ENCODE measurements at regions not wholly inside any gene's neighbourhood (a gene's known extent, or its start where the extent isn't known, plus 50 kb on each side); places are given as distances from the start of the nearest gene placed in this dataset.
"Not testable (repeated sequence)": the region's sequence is repeated elsewhere in the genome, so short reads cannot be mapped to it uniquely, and the experiment has no call there.

DNA sequence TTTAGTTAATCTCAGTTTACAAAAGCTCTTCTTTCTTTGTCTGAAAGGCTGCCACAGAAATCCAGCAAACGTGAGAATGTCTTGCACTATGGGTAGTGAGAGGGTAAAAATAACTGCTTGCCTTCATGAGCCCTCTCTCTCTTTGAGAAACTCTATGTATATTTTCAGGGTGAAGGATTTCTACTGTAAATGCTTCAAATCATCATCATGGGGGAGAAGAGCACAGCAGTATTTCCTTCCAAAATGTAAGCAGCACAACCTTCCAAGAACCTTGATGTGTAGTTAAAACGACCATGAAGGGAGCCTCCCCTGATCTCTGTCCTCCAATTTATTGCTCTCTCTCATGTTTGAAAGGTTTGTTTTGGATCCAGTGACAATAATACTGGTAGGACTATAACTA is 141.3 kb upstream of the CENPW start:
- Histone ChIP-seq H3K4me3 (no peak overlapping the region), H3K27ac (no peak overlapping the region), H3K36me3 (no peaks in the 10 kb centered on the region), H3K4me2 (no peak overlapping the region), H3K4me1 (no peaks in the 10 kb centered on the region), H3K9me3 (no peaks in the 10 kb centered on the region), H3K9ac (no peak overlapping the region), H3K27me3 (no peaks in the 10 kb centered on the region), H4K20me1 (no peaks in the 10 kb centered on the region)
- TF ChIP-seq Cebpa-rat (IDR thresholded peaks at IDR 0.05): no peak

DNA sequence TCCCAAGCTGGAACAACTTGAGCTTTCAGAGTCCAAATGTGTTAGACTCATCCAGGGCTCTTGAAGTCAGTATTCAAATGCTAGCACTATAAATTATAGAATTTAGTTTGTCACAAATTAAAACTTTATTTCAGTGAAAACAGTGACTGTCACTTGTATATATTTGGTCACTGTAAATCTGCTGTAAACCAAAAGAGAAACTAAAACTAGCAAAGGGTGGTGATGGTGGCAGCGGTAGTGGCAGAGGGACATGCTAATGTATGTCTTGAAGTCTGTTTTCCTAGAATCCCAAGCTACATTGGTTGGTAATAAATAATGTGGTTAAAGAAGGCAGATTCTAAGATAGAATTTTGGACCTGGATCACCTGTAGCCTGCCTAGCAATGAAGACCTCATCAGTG is 140.4 kb upstream of the CENPW start:
- Histone ChIP-seq H3K36me3 (no peaks in the 10 kb centered on the region), H3K27me3 (no peaks in the 10 kb centered on the region), H3K9ac (no peak overlapping the region), H3K4me2 (no peak overlapping the region), H3K27ac (no peak overlapping the region), H4K20me1 (no peaks in the 10 kb centered on the region), H3K9me3 (no peaks in the 10 kb centered on the region), H3K4me1 (no peaks in the 10 kb centered on the region), H3K4me3 (no peak overlapping the region)
- TF ChIP-seq Cebpa-rat (IDR thresholded peaks at IDR 0.05): no peak

DNA sequence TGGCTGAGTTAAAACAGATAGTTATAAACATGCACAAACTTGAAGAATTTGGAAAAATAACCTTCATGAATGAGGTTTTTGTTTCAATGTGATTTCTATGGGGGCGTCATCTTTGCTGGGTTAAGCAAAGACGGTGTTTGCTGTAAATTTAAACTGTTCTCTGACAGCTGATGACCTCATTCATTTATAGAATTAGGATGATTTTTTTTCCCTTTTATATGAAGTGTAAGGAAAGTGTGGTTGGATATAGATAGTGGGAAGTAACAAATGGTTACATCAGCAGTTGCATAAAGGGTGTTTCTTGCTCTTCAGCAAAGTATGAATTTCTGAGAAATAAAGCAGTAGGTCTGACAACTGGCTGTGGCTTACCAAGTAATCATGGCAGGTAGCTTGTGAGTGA is 137.2 kb upstream of the CENPW start:
- Histone ChIP-seq H4K20me1 (no peaks in the 10 kb centered on the region), H3K4me1 (no peaks in the 10 kb centered on the region), H3K27ac (no peak overlapping the region), H3K9ac (no peak overlapping the region), H3K9me3 (no peaks in the 10 kb centered on the region), H3K36me3 (no peaks in the 10 kb centered on the region), H3K4me2 (no peak overlapping the region), H3K4me3 (no peak overlapping the region), H3K27me3 (no peaks in the 10 kb centered on the region)
- no peak for TF ChIP-seq Cebpa-rat (IDR thresholded peaks at IDR 0.05)

DNA sequence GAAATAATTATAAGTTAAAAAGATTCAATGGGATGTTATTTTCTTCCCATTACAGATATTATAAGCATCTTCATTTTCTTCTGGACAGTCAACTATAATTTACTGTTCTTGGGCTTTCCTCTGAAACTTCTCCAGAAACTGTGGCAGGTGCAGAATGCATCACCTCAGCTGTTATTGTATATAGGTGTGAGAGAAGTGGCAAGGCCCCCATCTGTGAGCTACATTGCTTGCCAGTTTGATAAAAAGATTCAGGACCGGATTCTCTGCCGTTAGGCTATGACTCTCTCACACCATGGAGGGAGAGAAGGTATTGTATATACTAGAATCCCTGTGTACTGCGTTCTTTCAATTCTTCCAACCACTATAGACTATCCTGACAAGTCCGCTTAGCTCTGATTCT is 135.8 kb upstream of the CENPW start:
- Histone ChIP-seq H3K36me3 (no peaks in the 10 kb centered on the region), H3K4me3 (no peak overlapping the region), H3K9me3 (no peaks in the 10 kb centered on the region), H3K9ac (no peak overlapping the region), H3K4me1 (no peaks in the 10 kb centered on the region), H3K4me2 (no peak overlapping the region), H4K20me1 (no peaks in the 10 kb centered on the region), H3K27me3 (no peaks in the 10 kb centered on the region), H3K27ac (no peak overlapping the region)
- TF ChIP-seq Cebpa-rat (IDR thresholded peaks at IDR 0.05): no peak

DNA sequence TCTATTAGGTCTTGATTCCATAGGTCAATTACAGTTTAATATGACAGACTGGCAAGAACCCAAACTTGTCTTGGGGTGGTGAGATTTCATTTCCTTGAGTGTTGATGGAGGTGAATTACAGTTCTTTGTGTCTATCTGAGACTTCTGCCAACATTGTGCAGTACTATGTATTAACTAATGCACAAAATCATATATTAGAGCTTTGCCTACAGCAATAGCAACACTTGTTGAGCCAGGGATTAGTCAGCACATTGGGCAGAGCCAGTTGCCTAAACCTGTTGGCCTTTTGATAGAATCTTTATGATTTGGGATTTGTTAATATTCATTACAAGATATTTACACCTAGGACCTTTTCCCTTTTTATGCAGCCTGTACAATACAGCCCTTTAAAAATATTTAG is 135.3 kb upstream of the CENPW start:
- no peaks in the 10 kb centered on the region for H3K9me3 ChIP-seq
- H3K27me3 ChIP-seq: no peaks in the 10 kb centered on the region
- no peak overlapping the region for H3K4me2 ChIP-seq
- TF ChIP-seq Cebpa-rat (IDR thresholded peaks at IDR 0.05): no peak
- H3K4me3 ChIP-seq: no peak overlapping the region
- H3K36me3 ChIP-seq: no peaks in the 10 kb centered on the region
- no peak overlapping the region for H3K27ac ChIP-seq
- no peaks in the 10 kb centered on the region for H3K4me1 ChIP-seq
- H3K9ac ChIP-seq: no peak overlapping the region
- no peaks in the 10 kb centered on the region for H4K20me1 ChIP-seq

DNA sequence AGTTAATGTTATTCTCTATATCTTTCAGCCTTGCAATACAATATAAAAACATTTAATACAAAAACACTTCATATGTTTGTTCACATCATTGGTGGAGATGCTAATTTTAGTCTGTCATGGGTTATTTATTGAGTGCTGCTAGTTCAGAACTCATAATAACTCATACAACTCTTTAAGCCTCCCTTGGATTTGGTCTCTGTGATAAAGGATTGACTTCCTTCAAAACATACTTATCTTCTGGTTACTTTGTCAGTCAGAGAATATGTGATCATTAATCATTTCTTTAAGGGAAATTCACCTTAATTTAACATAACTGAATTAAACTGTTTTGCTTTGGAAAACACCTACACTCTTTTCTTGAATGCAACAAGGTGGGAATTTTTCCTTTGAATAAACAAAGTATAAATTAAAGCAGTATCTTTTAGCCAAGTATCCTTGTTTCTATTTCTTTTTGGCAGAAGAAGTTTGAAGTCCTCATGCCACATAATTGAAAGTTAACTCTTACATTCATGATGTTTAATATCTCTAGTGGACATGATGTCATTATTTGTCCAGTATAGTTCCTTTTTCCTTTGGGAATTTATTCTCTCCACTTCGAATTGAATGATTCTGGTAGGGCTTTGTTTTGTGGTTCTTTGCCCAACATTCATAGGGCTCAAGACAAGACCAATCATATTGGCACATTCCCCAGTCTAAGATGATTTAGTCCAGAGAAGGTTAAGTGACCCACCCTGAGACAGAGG is 133.2 kb upstream of the CENPW start:
- no peak for TF ChIP-seq Cebpa-rat (IDR thresholded peaks at IDR 0.05)

DNA sequence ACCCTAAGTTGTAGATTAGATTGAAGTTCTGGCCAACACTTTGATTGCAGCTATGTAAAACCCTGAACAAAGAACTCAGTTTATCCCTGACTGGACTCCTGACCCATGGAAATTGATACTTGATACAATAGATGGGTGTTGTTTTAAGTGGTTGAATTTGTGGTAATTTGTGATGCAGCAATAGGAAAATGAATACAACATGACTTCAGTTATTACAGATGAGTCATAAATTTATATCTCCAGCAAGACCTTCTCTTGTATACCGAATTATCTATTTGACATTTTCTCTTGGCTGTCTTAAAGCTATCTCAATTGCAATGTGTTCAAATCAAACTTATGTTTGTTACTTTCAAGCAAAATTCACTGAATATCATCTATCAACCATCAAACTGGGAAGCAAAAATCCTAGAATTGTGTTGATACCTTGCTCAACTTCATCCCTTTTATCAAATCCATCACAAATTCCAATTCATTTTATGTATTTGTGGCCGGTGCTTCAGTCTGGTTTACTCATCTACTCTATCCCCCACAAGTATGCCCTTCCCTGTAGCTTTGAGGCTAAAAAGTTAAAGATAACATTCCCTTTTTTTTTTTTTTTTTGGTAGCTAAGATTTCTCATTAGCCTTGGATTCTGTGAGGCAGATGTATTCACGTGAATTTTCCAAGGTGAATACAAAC is 129.4 kb upstream of the CENPW start:
- H3K4me1 ChIP-seq: no peaks in the 10 kb centered on the region
- H3K36me3 ChIP-seq: no peaks in the 10 kb centered on the region
- no peak overlapping the region for H3K4me2 ChIP-seq
- H3K9ac ChIP-seq: no peak overlapping the region
- H4K20me1 ChIP-seq: no peaks in the 10 kb centered on the region
- H3K4me3 ChIP-seq: no peak overlapping the region
- no peaks in the 10 kb centered on the region for H3K27me3 ChIP-seq
- no peak overlapping the region for H3K27ac ChIP-seq
- H3K9me3 ChIP-seq: no peaks in the 10 kb centered on the region
- TF ChIP-seq Cebpa-rat (IDR thresholded peaks at IDR 0.05): no peak

More for the DNA sequence above, 133.2 kb upstream of the CENPW start:
- no peak overlapping the region for H3K27ac ChIP-seq
- H3K4me3 ChIP-seq: no peak overlapping the region
- no peak overlapping the region for H3K9ac ChIP-seq
- no peaks in the 10 kb centered on the region for H3K27me3 ChIP-seq
- H3K4me1 ChIP-seq: no peaks in the 10 kb centered on the region
- H3K36me3 ChIP-seq: no peaks in the 10 kb centered on the region
- H4K20me1 ChIP-seq: no peaks in the 10 kb centered on the region
- H3K4me2 ChIP-seq: no peak overlapping the region
- no peaks in the 10 kb centered on the region for H3K9me3 ChIP-seq

DNA sequence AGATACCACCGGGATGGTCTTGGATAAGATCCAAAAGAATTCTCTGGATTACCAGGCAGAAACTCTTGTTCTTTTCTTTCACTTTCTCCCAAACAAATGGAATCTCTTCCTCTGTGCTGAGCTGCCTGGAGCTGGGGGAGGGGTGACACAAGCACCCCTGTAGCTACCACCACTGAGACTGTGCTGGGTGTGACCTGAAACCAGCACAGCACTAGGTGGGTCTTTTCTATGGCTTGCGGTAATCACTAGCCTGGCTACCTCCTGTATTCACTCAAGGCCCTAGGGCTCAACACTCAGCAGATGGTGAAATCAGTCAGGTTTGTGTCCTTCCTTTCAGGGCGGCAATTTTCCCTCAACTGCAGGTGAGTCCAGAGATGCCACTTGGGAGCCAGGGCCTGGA is 122.4 kb upstream of the CENPW start:
- H3K27me3 ChIP-seq: no peaks in the 10 kb centered on the region
- no peak for TF ChIP-seq Cebpa-rat (IDR thresholded peaks at IDR 0.05)

DNA sequence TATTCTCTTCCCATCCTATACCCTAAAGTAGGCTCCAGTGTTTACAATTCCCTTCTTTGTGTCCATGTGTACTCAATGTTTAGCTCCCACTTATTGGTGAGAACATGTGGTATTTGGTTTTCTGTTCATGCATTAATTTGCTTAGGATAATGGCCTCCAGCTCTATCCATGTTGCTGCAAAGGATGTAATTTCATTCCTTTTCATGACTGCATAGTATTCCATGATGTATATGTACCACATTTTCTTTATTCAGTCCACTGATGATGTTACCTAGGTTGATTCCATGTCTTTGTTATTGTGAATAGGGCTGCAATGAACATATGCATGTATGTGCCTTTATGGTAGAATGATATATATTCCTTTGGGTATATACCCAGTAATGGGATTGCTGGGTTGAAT is 119.0 kb upstream of the CENPW start:
- H3K27me3 ChIP-seq, H4K20me1 ChIP-seq, H3K4me3 ChIP-seq, H3K9me3 ChIP-seq, H3K4me2 ChIP-seq, H3K36me3 ChIP-seq, H3K27ac ChIP-seq, H3K9ac ChIP-seq, H3K4me1 ChIP-seq: not testable (repeated sequence)

More for the DNA sequence above, 122.4 kb upstream of the CENPW start:
- H3K4me3 ChIP-seq: no peak overlapping the region
- no peak overlapping the region for H3K9ac ChIP-seq
- H3K27ac ChIP-seq: no peak overlapping the region
- H3K4me2 ChIP-seq: no peak overlapping the region
- no peaks in the 10 kb centered on the region for H3K36me3 ChIP-seq
- H3K9me3 ChIP-seq: no peaks in the 10 kb centered on the region; the same call in 1 of the 2 replicates
- no peaks in the 10 kb centered on the region for H4K20me1 ChIP-seq
- H3K4me1 ChIP-seq: no peaks in the 10 kb centered on the region

DNA sequence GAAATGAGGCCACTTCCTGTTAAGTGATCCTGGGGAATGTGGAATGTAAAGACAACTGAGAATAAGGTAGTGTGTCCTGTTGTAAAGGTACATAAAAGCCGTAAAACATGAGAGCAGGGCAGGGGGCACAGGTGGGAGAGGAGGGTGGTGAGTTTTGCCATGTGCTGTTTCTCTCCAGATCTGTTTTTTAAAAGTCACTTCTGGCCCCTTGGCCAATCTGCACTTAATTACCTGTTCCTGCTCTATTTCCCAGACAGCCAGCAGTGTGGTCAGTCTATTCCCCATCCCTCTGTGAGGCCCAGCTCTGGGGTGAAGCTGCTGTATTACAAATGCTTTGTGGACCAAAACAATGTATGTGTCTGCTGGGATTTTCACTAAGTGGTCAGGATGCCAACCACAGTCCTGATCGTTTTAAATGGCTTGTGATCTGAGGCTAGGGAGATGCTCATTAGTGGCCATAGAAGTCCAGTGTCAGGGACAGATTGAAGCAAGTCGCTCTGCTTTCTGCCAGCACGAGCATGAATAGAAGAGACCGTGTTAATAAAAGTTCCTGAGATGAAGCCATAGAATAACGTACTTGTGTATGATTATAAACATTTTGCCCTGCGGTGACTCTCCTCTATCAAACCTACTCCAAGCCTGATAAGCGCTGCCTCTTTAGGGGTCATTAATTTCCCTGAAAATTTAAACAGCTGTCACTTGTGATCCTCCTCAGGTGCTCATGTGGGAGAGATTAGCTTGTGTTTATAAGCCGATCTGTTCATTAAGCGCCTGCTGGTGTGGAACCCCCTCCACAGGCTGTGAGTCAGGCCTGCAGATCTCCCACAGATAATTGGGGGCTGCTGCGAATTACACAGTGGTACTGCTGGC is 111.8 kb upstream of the CENPW start:
- Histone ChIP-seq H4K20me1 (no peaks in the 10 kb centered on the region), H3K4me2 (no peak overlapping the region), H3K9me3 (no peaks in the 10 kb centered on the region), H3K27ac (no peak overlapping the region), H3K27me3 (no peaks in the 10 kb centered on the region), H3K4me3 (no peak overlapping the region), H3K9ac (no peak overlapping the region), H3K36me3 (no peaks in the 10 kb centered on the region), H3K4me1 (no peaks in the 10 kb centered on the region)
- TF ChIP-seq Cebpa-rat (IDR thresholded peaks at IDR 0.05): no peak

Measured in BLaER1 (cell line).